GM10266 (cell line): ENCODE measurements at regions not wholly inside any gene's neighbourhood (a gene's known extent, or its start where the extent isn't known, plus 50 kb on each side); places are given as distances from the start of the nearest gene placed in this dataset.
"Not testable (repeated sequence)": the region's sequence is repeated elsewhere in the genome, so short reads cannot be mapped to it uniquely, and the experiment has no call there.

Experiments used
- DNase-seq: peaks from one replicate; pipeline ENCODE4 v3.0.0; 2012; ENCODE audit errors: extremely low spot score
- TF ChIP-seq, protein P1 (sequence below): IDR thresholded peaks from 2 replicates; pipeline ENCODE4 v1.5.1; 2012; ENCODE audit warnings: mild to moderate bottlenecking, low read depth; ENCODE audit not compliant: control insufficient read depth, insufficient read depth; ENCODE audit errors: missing control alignments

DNA sequence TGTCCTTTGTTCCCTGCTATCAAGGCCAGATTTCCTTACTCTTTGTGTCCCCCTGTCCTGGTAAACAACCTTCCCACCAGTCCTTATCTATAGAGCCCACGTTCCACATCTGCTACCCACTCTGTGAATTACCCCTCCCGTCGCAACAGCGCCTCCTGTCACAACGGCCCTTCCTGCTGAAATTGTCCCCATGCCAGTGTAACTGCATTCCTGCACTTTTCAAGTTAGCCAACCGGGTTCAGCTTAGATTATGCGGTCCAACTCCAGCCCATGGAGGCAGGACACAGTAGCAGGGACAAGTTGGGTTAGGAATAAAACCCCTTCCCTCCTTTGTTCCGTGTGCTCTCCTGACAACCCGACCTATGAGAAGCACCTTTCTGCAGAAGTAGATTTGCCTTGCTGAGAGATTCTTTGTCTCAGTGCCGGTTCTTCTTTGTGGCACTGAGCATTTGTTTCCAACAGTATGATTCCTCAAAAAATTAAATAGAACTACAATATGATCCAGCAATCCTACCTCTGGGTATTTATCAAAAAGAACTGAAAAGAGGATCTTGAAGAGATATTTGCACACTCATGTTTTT is 180.3 kb downstream of the PTBP2 start:
- TF ChIP-seq, protein P1, sequence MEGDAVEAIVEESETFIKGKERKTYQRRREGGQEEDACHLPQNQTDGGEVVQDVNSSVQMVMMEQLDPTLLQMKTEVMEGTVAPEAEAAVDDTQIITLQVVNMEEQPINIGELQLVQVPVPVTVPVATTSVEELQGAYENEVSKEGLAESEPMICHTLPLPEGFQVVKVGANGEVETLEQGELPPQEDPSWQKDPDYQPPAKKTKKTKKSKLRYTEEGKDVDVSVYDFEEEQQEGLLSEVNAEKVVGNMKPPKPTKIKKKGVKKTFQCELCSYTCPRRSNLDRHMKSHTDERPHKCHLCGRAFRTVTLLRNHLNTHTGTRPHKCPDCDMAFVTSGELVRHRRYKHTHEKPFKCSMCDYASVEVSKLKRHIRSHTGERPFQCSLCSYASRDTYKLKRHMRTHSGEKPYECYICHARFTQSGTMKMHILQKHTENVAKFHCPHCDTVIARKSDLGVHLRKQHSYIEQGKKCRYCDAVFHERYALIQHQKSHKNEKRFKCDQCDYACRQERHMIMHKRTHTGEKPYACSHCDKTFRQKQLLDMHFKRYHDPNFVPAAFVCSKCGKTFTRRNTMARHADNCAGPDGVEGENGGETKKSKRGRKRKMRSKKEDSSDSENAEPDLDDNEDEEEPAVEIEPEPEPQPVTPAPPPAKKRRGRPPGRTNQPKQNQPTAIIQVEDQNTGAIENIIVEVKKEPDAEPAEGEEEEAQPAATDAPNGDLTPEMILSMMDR = no peak
- no peak for DNase-seq

DNA sequence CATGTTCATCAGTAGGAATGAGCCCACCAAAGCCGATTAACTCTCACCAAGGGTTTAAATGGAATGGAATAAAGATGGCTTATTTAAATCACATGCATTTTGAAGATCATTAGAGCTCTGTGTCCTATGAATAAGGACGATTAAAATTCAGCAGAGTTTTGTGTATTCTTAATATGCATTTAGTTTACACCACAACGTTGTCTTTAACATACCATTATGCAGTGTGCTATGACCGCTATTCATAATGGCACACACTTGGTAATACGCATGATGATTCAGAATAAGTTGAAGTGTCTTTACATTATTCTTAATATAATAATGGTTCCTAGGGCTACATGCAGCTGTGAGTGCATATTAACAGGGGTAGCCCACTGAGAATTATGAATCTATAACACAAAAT is 190.7 kb downstream of the PTBP2 start:
- TF ChIP-seq, protein P1 = no peak
- DNase-seq = no peak

DNA sequence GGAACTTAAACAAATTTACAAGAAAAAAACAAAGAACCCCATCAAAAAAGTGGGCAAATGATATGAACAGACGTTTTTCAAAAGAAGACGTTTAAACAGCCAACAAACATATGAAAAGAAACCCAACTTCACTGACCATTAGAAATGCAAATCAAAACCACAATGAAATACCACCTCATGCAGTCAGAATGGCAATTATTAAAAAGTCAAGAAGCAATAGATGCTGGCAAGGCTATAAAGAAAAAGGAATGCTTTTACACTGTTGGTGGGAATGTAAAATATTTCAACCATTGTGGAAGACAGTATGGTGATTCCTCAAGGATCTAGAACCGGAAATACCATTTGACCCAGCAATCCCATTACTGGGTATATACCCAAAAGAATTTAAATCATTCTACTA is 194.1 kb downstream of the PTBP2 start:
- DNase-seq = not testable (repeated sequence)

DNA sequence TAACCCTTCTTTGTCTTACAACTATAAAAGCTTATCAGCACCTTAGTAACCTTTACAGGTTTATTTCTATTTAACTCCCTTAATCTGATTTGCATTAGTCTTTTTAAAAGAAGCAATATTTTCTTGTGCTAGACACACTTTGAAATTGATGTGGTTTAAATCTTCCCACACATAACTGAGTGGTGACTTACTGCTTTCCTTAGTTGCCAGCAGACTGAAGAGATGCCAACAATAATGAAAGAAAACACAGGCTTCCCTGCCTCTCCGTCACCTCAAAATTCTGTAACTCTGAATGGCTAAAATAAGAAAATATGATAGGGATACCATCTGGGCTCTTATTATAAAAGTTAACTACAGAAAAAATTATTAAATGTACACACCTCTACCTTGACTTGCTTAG is 196.8 kb downstream of the PTBP2 start:
- no peak for DNase-seq
- TF ChIP-seq, protein P1 = no peak

DNA sequence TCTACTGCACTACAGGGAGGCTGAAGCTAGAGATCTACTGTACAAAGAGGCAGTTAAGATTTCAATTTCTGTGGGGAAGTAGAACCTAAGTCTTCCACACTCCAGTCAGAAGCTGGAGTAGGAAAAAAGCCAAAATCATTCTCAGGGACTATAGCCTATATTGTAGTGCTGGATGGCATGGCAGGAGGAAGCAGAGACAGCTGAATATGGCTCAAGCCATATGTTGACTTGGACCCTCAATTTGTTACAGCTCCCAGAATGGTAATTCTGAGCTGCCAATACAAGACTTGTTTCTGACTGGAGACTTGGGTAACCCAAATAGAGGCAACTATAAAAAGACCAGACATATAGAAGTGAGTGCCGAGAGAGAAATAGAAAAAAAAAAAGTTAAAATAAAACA is 200.6 kb downstream of the PTBP2 start:
- DNase-seq = no peak
- TF ChIP-seq, protein P1 = no peak

DNA sequence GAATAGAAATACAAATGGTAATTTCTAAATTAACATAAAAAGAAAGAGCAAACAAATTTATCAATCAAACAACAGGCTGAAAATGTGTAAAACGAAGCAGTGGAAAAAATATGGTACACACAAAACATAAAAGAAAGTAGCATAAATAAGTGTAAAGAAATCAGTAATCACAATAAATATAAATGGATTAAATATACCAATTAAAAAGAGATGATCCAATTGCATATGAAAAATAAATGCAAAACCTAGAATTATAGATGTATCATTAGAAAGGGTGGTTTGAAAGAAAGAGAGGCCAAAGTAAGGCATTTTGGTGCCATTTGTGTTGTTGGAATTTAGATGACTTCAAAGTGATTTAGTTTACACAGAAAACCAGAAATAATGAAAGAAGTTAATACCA is 202.2 kb downstream of the PTBP2 start:
- TF ChIP-seq, protein P1 = no peak
- no peak for DNase-seq

DNA sequence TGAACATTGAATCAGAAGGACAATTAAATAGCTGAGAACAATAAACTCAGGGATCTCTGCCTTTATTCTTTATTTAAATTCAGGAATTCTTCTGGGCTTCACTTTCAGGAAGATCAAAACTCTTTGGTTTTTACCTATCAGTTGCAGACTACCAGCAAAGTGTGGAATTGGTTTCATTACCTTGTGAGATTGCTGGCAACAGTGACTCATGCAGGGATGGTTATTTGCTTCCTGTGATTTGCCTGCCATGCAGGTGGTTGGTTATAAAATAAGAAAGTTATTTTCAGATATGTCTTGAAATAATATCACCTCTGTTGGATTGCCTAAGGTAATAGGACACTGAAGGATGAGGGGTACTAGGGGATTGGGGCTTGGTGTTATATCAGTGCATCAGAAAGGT is 204.6 kb downstream of the PTBP2 start:
- no peak for DNase-seq
- TF ChIP-seq, protein P1 = no peak

DNA sequence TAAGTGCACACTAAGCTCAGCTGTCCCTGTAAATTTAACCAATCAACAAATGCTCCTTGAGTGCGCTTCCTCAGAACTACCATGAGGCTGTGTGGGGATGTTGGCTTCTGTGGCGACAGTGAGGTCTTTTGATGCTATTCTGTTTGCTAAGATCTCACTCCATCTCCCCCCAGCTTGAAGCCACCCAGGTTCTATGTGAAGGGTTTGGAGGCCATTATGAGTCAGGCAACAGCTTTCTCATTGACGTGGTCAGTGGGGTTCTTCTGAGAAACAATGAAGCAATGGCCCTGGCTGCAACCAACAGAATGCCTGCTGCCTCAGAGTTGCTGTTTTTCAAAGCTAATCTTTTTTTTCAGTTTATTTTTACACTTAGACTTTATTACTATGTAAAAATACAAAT is 205.5 kb downstream of the PTBP2 start:
- DNase-seq = no peak
- TF ChIP-seq, protein P1 = no peak
